ENCODE measurements at regions not wholly inside any gene's neighbourhood (a gene's known extent, or its start where the extent isn't known, plus 50 kb on each side); places are given as distances from the start of the nearest gene placed in this dataset.
"Not testable (repeated sequence)": the region's sequence is repeated elsewhere in the genome, so short reads cannot be mapped to it uniquely, and the experiment has no call there.

DNA sequence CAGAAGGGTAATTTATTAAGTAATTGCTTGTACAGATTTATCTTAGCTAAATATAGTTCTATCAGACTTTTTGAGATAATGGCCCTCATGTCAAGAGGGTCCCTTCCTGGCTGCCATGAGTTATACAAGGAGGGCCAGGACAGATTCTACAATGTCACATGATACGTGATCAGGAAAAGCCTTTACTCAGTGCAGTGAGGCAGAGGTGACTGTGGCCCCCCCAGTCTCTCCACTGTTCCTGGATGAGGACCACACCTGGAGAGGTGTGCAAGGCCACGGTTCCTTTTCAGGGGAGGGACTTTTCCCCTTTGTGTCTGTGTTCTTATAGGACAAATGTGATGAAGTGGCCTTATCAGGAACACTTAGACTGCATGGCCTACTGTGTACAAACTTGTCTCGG, 54.3 kb upstream of the LRCH1 start:
- DNase-seq = no peak

DNA sequence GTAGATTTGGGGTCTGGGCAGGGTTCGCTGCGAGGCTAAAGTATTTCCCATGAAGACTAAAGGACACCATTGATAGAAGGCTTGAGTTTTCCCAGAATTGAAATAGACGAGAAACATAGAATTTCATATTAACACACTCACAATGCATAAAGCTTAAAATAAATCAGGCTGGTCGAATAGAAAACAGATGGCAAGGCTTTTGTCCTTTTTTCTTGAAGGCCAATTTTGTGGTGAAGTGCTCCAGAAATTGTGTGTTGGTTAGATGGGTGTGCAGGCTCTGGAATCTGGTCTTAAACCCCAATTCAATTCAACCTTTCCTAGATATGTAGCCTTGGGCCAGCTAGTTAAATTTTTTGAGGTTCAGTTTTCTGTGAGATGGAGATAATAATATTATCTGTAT, 56.9 kb upstream of the LRCH1 start:
- DNase-seq = no peak

DNA sequence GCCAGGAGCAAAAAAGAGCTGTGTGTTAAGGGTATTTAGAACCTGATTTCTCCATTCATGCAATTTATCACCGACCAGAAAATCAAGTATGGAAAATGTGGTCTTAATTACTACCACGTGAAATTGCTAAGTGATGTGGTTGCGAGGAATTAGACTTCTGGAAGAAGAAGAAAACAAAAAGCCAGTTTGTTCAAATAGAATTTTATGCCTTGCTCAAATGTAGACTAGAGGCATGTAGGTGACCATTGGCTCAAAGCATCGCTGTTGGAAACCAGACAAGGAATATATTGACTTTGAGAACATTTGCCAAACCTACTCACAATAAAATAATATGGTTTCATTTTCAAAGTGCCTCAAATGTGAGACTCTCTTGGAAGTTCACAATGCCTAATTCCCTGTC, 57.3 kb upstream of the LRCH1 start:
- DNase-seq = peak; percentile 32

DNA sequence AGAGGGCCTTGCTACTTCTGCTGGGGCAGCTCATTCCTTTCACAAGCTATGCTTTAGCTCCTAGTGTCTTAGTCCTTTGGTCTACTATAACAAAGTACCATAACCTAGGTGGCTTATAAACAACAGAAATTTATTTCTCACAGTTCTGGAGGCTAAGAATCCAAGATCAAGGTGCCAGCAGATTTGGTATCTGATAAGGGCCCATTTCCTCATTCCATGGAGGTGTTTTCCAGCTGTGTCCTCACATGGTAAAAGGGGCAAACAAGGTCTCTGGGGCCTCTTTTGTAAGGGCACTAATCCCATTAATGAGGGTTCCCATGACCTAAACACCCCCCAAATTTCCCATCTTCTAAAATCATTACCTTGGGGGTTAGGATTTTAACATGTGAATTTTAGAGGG, 57.9 kb upstream of the LRCH1 start:
- no peak for DNase-seq

DNA sequence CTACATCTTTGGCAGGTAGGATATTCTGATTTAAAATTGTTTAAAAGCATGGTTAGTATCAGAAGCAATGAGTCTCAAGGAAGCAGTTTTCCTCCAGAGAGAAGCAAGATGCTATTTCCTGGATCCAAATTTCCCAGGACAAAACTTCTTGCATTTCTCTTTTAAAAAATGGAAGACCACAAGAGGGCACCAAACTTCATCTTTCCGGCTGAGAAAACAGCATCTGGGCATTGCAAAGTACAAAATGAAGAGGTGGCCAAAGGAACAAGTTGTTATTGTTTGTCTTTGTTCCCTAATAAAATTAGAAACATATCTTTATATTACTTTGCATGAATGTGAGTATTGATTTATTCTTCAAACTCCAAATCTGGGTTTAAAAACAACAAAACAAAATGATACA, 60.0 kb upstream of the LRCH1 start:
- peak; percentile 63 for DNase-seq

DNA sequence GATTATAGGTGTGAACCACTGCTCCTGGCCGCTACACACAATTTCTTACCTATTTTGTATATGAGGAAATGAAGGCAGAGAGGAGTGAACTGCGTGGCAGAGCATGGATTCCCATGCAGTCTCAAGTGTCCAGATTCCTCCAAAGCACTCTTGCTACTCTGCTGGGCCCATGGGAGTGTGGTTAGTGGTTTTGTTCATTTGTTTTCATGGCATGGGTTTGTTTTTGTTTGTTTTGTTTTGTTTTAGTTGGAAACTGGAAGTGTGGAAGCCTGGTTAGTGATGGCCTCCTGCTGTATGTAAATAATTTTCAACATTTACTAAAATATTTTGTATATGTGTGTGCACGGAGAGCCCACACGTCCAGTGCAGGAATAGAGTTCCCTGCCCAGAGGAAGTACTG, 61.3 kb upstream of the LRCH1 start:
- peak; percentile 81 for DNase-seq

DNA sequence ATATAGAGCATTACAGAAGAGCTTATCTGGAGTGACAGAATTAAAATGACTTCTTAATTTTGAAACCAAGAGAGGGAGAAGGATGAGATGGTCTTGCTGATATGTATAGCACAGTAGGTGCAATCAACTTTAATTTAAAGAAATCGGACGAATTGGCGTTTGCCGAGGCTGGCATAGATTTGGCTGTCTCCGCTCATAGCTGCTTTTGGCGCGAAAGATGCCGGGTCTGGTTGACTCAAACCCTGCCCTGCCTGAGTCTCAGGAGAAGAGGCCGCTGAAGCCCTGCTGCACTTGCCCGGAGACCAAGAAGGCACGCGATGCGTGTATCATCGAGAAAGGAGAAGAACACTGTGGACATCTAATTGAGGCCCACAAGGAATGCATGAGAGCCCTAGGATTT, 62.3 kb upstream of the LRCH1 start:
- DNase-seq = not testable (repeated sequence)

DNA sequence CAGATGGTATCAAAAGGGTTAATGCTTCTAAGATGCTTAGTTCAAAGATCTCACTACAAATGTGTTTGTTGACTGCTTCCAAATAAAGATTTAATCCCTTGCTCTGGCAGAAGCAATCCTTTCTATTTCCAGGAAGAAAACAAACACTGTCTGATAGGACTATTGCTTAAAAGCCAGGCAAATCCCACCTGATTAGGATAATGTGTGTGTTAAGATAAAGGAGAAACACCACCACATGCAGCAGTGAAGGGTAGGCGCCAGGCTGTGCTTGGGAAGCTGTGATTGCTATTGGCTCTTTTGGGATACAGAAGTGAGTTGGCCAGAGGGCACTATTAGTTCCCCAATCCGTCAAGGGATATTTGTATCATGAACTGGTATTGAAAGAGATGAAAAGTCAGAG, 62.8 kb upstream of the LRCH1 start:
- no peak for DNase-seq

DNA sequence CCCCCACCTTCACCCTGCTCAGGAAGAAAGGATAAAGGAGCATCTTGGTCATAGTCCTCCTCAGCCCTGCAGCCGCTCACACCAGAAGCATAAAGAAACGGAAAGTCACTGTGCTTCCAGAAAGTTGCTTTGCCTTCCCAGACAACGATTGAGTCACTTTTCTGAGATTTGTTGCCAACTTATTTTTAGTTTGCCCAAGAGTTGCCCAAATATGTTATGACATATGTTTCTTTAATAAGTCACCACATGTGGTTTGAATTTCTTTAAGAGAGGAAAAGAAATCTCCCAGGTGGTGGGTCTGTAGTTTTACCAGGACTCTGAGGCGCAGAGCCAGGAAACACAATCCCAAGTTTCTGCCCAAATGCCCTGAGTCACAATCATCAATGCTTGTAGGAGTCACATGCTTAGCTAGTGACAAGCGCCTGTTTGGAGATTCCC, 63.4 kb upstream of the LRCH1 start:
- DNase-seq = peak; percentile 96

DNA sequence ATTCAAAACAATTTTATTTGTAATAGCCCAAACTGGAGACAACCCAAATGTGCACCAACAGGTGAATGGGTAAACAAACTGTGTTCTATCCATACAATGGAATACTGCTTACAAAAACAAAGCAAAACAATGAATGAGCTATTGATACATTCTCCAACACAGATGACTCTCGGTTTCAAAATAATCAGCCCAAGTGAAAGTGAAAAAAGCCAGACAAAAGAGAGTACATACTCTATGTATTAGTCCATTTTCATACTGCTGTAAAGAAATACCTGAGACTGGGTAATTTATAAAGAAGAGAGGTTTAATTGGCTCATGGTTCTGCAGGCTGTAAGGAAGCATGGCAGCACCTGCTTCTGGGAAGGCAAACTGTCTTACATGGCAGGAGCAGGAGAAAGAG, 65.2 kb upstream of the LRCH1 start:
- no peak for DNase-seq

DNA sequence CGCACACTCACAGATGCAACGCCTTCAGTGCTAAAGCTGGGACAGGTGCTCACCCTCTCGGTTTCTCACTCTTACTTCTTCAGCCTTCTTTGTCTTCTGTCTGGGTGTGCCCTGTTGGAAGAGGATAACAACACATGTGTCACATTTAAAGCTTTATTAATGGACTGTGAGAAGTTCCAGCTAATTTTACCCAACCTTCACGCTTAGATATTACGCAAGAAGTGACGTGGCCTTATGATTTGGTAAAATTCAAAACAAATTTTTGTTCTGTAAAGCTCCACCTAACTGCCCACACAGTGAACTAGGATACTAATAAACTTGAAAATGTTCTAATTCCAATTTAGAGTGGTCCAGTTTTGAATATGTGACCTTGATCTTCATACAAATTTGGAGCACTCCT, 66.7 kb upstream of the LRCH1 start:
- no peak for DNase-seq

DNA sequence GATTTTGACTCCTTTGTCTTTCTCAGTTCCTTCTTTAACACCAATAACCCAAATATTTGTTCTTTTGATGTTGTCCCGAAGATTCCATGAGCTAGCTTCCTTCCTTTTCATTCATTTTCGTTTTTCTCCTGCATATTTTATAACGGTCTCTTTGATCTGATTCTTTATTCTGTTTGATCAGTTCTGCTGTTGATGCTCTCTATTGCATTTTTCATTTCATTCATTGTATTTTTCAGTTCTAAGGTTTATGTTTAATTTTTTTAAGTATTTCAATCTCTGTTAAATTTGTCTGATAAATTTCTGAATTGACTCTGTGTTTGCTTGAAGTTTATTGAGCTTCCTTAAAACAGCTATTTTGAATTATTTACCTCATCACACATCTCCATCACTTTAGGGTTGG, 68.4 kb upstream of the LRCH1 start:
- DNase-seq = no peak

DNA sequence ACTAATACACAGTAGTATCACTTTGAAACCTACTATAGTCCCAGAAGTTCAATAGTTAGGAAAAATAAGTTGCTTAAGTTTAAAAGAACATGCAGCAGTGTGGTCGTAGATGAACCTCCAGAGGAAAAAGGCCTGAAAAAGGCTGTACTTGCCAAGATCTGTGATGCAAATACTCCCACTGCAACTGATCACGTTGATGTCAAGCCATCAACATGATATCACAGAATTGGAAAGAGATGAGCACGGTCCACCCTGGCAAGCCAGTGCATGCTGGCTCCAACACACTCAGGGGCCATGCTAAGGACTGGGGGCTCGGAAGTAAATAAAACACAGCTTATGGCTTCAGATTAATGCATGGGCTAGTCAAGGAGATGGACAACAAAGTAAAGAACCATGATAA, 71.8 kb upstream of the LRCH1 start:
- DNase-seq = no peak

DNA sequence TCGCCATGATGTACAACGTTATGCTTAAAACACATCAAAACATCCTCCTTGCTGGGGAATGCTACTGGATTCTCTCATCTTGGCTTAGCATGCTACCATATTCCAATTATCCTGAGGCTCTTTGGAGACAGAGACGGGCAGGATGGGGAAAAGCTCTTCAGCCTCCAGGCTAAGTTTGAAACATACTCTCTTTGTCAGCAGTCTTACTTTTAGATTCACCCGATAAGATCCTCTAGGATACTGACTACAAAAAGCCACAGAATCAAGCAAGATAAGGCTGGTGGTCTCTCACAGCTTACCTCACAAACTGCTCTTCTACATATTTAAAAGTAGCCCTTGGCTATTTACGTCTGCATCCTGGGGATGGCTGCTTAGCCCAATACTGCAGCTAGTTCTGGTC, 72.8 kb upstream of the LRCH1 start:
- no peak for DNase-seq

DNA sequence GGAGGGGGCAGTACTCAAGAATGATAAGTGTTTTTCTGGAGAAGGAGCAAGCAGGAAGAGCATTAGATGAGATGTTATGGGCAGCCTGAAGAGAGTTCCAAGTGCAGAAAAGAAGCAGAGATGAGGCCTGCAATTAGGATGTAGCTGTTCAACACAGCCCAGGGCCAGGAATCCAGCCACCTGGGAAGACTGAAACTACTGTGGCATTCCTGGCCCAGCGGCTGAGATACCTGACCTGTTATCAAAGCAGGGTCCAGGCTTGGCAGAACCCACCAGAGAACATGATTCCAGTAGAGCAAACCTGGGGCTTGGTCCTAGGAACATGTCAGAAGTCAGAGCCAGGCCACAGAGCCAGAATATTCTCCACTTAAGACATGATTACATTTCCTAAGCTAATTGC, 73.3 kb upstream of the LRCH1 start:
- no peak for DNase-seq

DNA sequence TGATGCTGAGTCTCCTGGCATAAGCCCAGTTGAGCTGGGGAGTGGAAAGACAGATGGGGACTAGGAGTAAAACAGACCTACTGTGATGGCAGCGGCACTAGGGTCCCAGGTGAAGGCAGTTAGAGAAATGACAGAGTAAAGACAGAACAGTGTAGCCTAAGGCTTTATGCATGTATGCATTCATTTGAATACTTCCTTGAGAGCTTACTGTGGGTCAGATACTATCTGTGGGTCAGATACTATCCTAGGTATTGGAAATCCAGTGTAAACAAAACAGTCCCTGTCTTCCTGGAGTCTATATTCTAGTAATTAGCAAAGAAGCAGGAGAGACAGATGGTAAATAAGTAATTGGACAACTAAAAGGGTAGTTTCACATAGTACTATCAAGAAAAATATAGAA, 73.7 kb upstream of the LRCH1 start:
- no peak for DNase-seq

DNA sequence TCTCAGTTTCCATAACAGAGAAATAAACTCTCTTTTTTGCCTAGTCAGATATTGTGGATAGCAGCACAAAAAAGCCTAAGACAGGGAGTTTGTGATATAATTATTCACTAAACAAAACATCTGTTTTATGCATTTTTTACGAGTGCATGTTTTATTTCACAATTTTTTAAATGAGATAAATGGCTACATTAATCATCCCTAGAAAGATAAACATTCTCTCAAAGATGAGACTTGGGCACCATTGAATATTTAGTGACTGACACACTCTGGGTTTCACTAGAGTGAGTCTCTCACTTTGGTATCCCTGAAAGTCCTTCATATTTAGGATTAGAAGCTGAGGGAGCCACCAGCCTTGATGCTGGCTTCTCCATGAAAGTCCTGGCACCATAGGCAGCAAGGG, 74.3 kb upstream of the LRCH1 start:
- DNase-seq = peak; percentile 37

DNA sequence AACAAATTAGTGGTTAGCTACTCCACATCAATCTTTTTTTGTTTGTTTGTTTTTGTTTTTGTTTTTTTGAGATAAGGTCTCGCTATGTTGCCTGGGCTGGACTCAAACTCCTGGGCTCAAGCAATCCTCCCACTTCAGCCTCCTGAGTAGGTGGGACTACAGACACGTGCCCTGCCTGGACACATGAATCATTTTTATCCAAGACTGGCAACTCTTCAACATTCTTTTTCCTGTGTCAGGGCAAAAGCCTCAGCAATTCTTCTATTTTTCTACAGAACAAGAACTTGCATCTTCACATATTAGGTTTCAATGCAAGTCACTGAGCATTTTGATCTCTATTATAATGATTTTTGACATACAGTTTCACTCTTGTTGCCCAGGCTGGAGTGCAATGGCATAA, 76.8 kb upstream of the LRCH1 start:
- peak; percentile 31 for DNase-seq

DNA sequence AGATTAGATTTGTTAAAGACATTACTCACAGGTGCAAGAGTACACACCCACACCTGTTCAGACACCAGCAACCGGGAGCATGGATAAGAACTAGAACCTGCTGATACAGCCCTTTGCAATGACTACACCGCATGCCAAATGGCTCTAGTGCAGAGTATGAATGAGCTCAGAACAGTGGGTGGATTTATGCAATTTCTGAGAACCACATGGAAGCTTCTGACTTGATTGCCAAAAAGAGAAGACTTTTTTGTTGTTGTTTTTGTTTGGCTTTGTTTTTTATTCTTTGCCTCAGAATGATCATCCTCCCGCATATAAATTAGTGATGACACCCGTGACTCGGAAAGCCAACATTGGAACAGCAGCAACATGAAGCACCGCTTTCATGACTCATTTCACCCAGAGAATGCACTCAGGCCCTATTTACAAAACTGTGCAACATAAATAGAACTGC, 77.4 kb upstream of the LRCH1 start:
- peak; percentile 43 for DNase-seq

DNA sequence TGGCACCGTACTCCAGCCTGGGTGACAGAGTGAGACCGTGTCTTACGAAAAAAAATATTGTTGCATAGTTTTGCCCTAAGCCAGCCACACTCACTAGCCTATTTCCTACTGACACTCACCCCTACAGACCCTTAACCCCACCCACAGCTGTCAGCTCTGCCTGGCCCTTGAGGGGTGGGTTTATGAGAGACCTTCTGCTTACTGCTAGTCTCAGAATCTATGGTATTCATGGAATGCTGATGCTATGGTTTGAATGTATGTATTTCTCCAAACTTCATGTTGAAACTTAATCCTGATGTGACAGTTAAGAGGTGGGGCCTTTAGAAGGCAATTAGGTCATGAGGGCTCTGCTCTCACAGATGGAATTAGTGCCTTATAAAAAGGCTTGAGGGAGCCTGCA, 79.2 kb upstream of the LRCH1 start:
- peak; percentile 71 for DNase-seq

DNA sequence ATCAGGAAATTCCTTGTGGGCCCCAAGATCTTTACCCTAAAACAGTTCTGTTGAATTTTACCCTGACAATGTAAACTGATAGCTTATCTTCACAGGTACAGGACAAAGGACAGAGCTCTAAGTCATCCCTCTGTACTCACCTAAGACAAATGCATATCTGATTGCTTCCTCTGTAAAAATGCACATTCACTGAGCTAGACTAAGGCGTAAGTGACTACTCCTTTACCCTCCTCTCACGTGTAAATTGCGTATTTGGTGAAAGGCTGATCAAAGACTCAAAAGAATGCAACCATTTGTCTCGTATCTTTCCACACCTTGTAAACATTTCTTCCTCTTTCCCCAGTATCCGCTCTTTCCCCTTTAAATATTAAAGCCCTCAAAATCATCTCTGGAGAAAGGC, 80.6 kb upstream of the LRCH1 start:
- DNase-seq = no peak

DNA sequence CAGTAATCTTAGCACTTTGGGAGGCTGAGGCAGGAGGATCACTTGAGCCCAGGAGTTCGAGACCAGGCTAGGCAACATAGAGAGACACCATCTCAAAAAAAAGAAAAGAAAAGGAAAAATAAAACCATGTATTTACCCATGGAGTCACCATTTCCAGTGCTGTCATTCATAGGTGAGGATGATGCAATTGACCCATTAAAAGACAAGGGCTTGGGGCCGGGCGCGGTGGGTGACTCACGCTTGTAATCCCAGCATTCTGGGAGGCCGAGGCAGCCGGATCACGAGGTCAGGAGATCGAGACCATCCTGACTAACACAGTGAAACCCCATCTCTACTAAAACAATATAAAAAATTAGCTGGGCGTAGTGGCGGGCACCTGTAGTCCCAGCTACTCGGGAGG, 82.6 kb upstream of the RUBCNL start:
- not testable (repeated sequence) for DNase-seq

DNA sequence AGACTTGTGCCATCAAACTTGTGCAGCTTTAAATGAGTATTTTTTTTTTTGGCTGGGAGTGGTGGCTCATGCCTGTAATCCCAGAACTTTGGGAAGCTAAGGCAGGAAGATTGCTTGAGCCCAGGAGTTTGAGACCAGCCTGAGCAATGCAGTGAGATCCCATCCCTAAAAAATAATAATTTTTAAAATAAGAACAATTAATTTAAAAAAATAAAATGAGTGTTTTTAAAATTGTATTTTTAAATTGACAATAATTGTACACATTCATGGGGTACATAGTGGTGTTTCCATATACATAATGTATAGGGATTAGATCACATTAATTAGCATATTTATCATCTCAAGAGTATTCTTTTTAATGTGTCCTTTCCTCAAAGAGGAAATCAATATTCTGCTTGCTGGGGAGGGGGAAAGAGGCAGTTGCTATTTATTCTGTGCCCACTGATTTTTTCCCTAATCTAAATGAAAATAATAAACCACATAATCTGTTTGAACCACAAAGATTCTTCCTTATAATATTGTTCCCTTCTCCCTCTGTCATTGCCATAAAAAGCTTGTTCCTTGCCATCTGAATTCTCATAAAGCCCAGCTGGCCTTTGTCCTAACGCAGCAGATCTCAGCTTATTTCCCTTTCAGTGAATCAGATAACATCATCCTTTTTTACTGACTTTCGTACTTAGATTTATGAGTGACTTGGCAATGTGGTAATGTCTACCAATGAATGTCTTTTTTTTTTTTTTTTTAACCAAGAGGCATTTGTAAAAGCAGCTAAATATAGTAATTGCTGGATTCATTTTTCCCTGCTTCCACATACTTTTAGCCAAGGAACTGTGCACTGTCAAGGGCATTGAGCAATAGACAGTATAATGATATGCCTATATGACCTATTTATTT, 81.8 kb upstream of the RUBCNL start:
- DNase-seq = peak; percentile 86

DNA sequence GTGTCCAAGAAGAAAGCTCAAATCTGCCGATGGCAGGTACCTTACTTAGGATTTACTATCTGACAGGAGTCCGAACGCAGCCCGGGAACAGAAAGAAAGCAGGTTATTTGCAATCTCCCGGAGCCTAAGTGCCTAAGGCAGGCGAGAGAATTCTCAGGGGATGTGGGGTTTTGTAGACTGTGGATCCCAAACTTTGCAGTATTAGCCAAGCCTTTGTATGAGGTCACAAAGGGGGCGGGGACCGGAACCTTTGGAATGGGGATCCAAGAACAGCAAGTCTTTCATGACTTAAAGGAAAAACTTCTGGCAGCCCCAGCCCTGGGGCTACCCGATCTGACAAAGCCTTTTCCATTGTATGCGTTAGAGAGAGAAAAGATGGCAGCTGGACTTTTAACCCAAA, 80.6 kb upstream of the RUBCNL start:
- DNase-seq = peak; percentile 39

DNA sequence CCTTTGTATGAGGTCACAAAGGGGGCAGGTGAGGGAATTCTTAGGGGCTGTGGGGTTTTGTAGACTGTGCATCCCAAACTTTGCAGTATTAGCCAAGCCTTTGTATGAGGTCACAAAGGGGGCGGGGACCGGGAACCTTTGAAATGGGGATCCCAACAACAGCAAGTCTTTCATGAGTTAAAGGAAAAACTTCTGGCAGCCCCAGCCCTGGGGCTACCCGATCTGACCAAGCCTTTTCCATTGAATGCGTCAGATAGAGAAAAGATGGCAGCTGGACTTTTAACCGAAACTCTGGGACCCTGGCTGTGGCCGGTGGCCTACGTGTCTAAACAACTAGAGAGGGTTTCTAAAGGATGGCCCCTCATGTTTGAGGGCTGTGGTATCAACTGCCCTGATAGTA, 79.0 kb upstream of the RUBCNL start:
- DNase-seq = not testable (repeated sequence)
